Naive B cell (primary cell): ENCODE measurements at regions not wholly inside any gene's neighbourhood (a gene's known extent, or its start where the extent isn't known, plus 50 kb on each side); places are given as distances from the start of the nearest gene placed in this dataset.
A peak's percentile ranks its signal among the peaks of the same experiment; 100 is the strongest.

Experiments used
- ATAC-seq, 2 donors: fragments of 150-1000 bp; cut with Tn5 transposase; 2 replicates each; pipeline ENCODE4 v1.10.0; 2021; ENCODE audit warnings: low read depth in 2 of 2, mild to moderate bottlenecking in 2 of 2, moderate library complexity in 2 of 2
- DNase-seq: peaks from one replicate; pipeline ENCODE4 v3.0.0; 2022
- H3K27ac Mint-ChIP-seq, 6 donors: one replicate each; pipeline ENCODE4 v1.8.0; 2020 to 2022; ENCODE audit warnings: mild to moderate bottlenecking in 6 of 6, mixed read lengths in 6 of 6, moderate library complexity in 5 of 6, inconsistent platforms in 2 of 6
- H3K27me3 Mint-ChIP-seq, 3 donors: one replicate each; pipeline ENCODE4 v1.8.0; 2021 to 2022; ENCODE audit warnings: mixed read lengths in 3 of 3, mild to moderate bottlenecking in 1 of 3
- H3K36me3 Mint-ChIP-seq, 2 donors: one replicate each; pipeline ENCODE4 v1.8.0; 2020 to 2022; ENCODE audit warnings: mixed read lengths in 2 of 2, inconsistent platforms in 1 of 2, mild to moderate bottlenecking in 1 of 2
- H3K4me1 Mint-ChIP-seq, 3 donors: one replicate each; pipeline ENCODE4 v1.8.0; 2020 to 2022; ENCODE audit warnings: mixed read lengths in 3 of 3, inconsistent platforms in 1 of 3, mild to moderate bottlenecking in 1 of 3, moderate library complexity in 1 of 3
- H3K4me3 Mint-ChIP-seq, 8 donors: one replicate each; pipeline ENCODE4 v1.8.0; 2020 to 2022; ENCODE audit warnings: mild to moderate bottlenecking in 8 of 8, mixed read lengths in 8 of 8, moderate library complexity in 8 of 8, inconsistent platforms in 2 of 8
- H3K9me3 Mint-ChIP-seq, 7 donors: one replicate each; pipeline ENCODE4 v1.8.0; 2020 to 2022; ENCODE audit warnings: mixed read lengths in 7 of 7, mild to moderate bottlenecking in 5 of 7, inconsistent platforms in 2 of 7, moderate library complexity in 1 of 7

DNA sequence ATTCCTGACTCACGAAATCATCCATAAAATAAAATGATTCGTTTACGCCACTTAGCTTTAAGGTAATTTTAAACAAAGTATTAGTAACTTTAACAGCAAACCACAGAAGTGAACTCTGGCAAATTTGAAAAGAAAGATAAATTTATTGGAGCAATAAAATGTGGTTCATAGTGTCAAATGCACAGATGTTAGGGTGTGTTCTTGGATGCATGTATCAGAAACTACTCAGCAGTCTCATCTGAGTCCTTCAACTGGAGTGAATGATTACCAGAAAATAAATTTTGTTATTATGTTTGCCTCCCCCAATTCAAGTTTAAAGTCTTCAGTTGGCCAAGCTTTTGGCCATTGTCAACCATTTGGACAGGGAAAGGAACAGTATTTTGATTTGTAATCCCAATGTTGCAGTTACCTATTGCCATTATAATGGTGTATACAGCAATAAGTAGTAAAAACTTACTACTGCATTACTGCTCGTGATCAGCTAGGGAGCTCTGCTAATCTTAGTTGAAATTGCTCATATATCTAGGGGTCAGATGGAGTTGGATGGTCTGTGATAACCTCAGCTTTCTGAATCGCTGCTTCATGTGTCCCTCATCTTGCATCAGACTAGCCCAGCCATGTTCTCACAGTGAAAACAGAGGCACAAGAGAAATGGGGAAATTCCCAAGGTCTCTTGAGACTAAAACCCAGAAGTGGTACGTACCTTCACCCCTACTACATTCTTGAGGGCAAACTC, 254.6 kb upstream of the KCNIP4 start:
- no peak overlapping the region for H3K4me3 Mint-ChIP-seq
- ATAC-seq (no peak), DNase-seq (no peak)
- H3K27me3 Mint-ChIP-seq: no peaks in the 10 kb centered on the region
- H3K9me3 Mint-ChIP-seq: peaks cover 0 to 5% (median 3%) of the 10 kb centered on the region in 7 donors
- no peaks in the 10 kb centered on the region for H3K4me1 Mint-ChIP-seq
- no peak overlapping the region for H3K27ac Mint-ChIP-seq
- no peaks in the 10 kb centered on the region for H3K36me3 Mint-ChIP-seq

DNA sequence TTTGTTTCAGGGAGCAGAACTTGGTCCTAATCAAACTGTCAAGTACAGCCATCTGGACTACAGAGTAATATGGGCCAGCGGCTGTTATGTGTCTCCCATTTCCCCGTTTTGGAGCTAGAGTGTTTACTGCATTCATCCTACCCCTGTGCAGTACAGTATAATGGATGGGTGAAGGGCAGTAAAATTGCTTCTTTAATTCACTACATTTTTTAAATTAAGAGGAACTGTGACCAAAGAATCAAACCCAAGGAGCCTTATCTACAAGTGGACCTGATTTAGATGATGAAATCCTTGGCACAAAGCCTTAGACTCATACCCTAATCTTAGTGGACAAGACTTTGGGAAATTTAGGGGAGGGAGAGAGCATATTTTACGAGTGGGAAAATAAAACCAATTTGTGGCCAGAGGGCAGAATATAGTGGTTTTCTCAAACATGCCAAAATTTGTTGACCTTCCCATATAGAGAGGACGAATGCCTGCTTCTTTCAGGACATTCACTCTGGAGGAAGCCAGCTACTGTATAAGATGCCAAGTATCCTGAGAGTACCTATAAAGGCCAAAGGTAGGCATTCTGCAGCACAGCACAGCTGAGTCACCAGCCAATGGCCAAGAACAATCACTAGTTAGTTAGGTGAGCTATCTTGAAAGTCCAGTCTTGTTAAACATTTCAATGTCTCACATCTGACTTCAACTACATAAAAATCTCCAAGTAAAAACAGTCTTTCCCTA, 253.8 kb upstream of the KCNIP4 start:
- no peak for ATAC-seq
- DNase-seq: no peak
- peaks cover 0 to 5% (median 4%) of the 10 kb centered on the region in 7 donors for H3K9me3 Mint-ChIP-seq
- no peaks in the 10 kb centered on the region for H3K27me3 Mint-ChIP-seq
- H3K4me3 Mint-ChIP-seq: no peak overlapping the region
- H3K36me3 Mint-ChIP-seq: no peaks in the 10 kb centered on the region
- no peaks in the 10 kb centered on the region for H3K4me1 Mint-ChIP-seq
- no peak overlapping the region for H3K27ac Mint-ChIP-seq

- Mint-ChIP-seq H3K4me1 (no peaks in the 10 kb centered on the region), H3K27me3 (no peaks in the 10 kb centered on the region), H3K4me3 (no peak overlapping the region), H3K36me3 (no peaks in the 10 kb centered on the region), H3K27ac (no peak overlapping the region), H3K9me3 (peaks cover 0 to 10% (median 5%) of the 10 kb centered on the region in 7 donors)
- DNase-seq (no peak), ATAC-seq (no peak)
Observed at GRCh38 chr4:22201256-22201655, 252.7 kb upstream of the KCNIP4 start.

GRCh38 chr4:22196551-22196950, 248.0 kb upstream of the KCNIP4 start:
- Mint-ChIP-seq H3K27me3 (no peaks in the 10 kb centered on the region), H3K27ac (no peak overlapping the region), H3K36me3 (no peaks in the 10 kb centered on the region), H3K4me1 (no peaks in the 10 kb centered on the region), H3K9me3 (peaks cover 0 to 13% (median 4%) of the 10 kb centered on the region in 7 donors), H3K4me3 (no peak overlapping the region)
- DNase-seq (no peak), ATAC-seq (no peak)

- DNase-seq: no peak
Observed at GRCh38 chr4:22192084-22192511, 243.5 kb upstream of the KCNIP4 start.

GRCh38 chr4:22191565-22191964, 243.0 kb upstream of the KCNIP4 start:
- H3K9me3 Mint-ChIP-seq: peaks cover 0 to 11% (median 4%) of the 10 kb centered on the region in 7 donors
- no peak overlapping the region for H3K4me3 Mint-ChIP-seq
- no peaks in the 10 kb centered on the region for H3K4me1 Mint-ChIP-seq
- H3K36me3 Mint-ChIP-seq: no peaks in the 10 kb centered on the region
- H3K27ac Mint-ChIP-seq: no peak overlapping the region
- no peak for DNase-seq
- no peak for ATAC-seq
- H3K27me3 Mint-ChIP-seq: no peaks in the 10 kb centered on the region

More at GRCh38 chr4:22192084-22192511, 243.5 kb upstream of the KCNIP4 start:
- no peak overlapping the region for H3K27ac Mint-ChIP-seq
- H3K9me3 Mint-ChIP-seq: peaks cover 0 to 13% (median 4%) of the 10 kb centered on the region in 7 donors
- H3K27me3 Mint-ChIP-seq: no peaks in the 10 kb centered on the region
- H3K4me3 Mint-ChIP-seq: no peak overlapping the region
- no peak for ATAC-seq
- H3K4me1 Mint-ChIP-seq: no peaks in the 10 kb centered on the region
- H3K36me3 Mint-ChIP-seq: no peaks in the 10 kb centered on the region

GRCh38 chr4:22190855-22191254, 242.3 kb upstream of the KCNIP4 start:
- no peak overlapping the region for H3K27ac Mint-ChIP-seq
- H3K4me1 Mint-ChIP-seq: no peaks in the 10 kb centered on the region
- ATAC-seq (no peak), DNase-seq (no peak)
- no peak overlapping the region for H3K4me3 Mint-ChIP-seq
- no peaks in the 10 kb centered on the region for H3K36me3 Mint-ChIP-seq
- H3K27me3 Mint-ChIP-seq: no peaks in the 10 kb centered on the region
- peaks cover 0 to 4% (median 4%) of the 10 kb centered on the region in 7 donors for H3K9me3 Mint-ChIP-seq

GRCh38 chr4:22187203-22187820, 238.7 kb upstream of the KCNIP4 start:
- Mint-ChIP-seq H3K9me3 (peaks cover 0 to 4% (median 3%) of the 10 kb centered on the region in 7 donors), H3K4me3 (no peak overlapping the region), H3K27me3 (no peaks in the 10 kb centered on the region), H3K36me3 (no peaks in the 10 kb centered on the region), H3K27ac (no peak overlapping the region), H3K4me1 (no peaks in the 10 kb centered on the region)
- no peak for ATAC-seq
- DNase-seq: no peak

DNA sequence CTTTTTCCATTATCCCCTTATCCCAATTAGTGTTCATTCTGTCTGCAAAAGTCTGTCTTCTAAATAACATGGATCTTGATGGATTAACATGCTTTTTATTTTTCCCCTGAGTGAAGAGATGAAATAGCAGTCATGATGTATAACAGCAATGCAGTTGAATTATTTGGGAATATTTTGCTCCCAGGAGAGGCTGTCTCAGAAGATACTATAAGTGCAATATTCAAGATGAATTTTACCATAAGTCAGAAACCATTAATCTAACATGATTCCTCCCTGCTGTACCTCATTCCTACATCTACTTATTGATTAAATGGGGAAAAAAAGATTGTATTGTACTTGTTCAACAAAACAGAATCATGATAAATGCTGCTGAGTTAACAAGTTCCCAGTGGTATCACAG, 233.2 kb upstream of the KCNIP4 start:
- no peak overlapping the region for H3K4me3 Mint-ChIP-seq
- ATAC-seq (no peak), DNase-seq (no peak)
- no peaks in the 10 kb centered on the region for H3K36me3 Mint-ChIP-seq
- no peaks in the 10 kb centered on the region for H3K27me3 Mint-ChIP-seq
- peaks cover 0 to 17% (median 9%) of the 10 kb centered on the region in 7 donors for H3K9me3 Mint-ChIP-seq
- H3K4me1 Mint-ChIP-seq: no peaks in the 10 kb centered on the region
- peak overlapping the region in 1 of 6 donors; percentile 1 for H3K27ac Mint-ChIP-seq

DNA sequence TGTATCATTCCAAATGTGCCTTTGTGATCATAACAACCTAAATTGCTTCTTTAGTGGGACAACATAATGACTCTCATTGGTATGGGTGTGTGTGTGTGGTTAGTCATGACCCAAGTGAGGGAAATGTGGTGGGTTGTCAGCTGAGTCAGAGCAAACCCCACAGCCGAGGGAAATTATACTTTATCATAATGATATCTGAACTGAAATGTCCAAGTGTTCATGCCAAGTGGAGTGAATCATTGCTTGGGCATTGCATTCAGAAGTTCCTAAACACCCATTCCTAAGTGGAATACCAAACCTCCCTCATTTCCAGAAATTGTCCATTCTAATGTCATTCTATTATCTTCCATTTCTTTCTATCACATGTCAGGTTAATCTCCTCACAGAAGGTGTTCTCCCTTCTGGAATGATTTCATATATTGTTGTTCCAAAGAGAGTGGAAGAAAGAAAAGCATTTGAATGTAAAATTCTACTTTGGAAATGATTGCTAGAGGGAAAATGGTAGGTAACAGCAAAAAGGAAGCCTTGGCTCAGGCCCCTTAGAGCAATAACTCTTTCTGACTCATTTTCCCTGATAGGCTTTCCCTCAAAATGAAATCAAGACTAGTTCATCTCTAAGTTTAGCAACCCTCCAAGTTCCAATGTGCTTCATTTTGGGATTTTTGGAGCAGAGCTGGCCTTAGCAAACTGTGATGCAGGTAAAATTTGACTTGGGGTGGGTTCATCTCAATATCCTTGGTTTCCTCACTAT, 230.7 kb upstream of the KCNIP4 start:
- DNase-seq: no peak
- Mint-ChIP-seq H3K27ac (no peak overlapping the region), H3K36me3 (no peaks in the 10 kb centered on the region), H3K9me3 (peaks cover 3 to 20% (median 15%) of the 10 kb centered on the region in 7 donors), H3K4me3 (no peak overlapping the region), H3K4me1 (no peaks in the 10 kb centered on the region), H3K27me3 (no peaks in the 10 kb centered on the region)
- ATAC-seq: no peak

GRCh38 chr4:22174640-22175039, 226.1 kb upstream of the KCNIP4 start:
- Mint-ChIP-seq H3K27ac (no peak overlapping the region), H3K36me3 (no peaks in the 10 kb centered on the region), H3K27me3 (no peaks in the 10 kb centered on the region), H3K4me3 (no peak overlapping the region), H3K9me3 (peaks cover 3 to 23% (median 19%) of the 10 kb centered on the region in 7 donors), H3K4me1 (no peaks in the 10 kb centered on the region)
- DNase-seq (no peak), ATAC-seq (no peak)

DNA sequence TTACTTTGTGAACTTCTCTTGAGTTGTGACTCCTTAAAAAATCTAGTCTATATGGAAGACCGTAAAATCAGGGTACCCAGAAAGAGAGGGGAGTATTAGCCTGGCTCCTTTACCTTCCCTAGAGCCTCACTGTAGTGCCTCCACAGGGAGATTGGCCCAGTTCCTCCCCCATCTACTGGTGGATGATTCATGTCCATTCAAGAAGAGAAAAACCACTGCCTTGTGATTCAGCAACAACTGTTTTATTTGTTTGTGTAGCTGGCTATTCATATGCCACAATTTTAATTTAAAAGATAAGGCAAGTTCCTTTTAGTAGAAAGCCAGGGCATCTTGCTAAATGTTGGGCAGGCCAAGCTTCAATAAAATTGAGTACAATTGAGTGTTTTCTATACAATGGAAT, 221.8 kb upstream of the KCNIP4 start:
- no peak for ATAC-seq
- DNase-seq: no peak
- Mint-ChIP-seq H3K27ac (no peak overlapping the region), H3K9me3 (peaks cover 0 to 13% (median 3%) of the 10 kb centered on the region in 7 donors), H3K4me1 (no peaks in the 10 kb centered on the region), H3K4me3 (peak overlapping the region in 1 of 8 donors; percentile 10), H3K27me3 (no peaks in the 10 kb centered on the region), H3K36me3 (no peaks in the 10 kb centered on the region)

- ATAC-seq (no peak), DNase-seq (no peak)
- H3K9me3 Mint-ChIP-seq: peaks cover 0 to 17% (median 6%) of the 10 kb centered on the region in 7 donors
- no peaks in the 10 kb centered on the region for H3K27me3 Mint-ChIP-seq
- H3K4me1 Mint-ChIP-seq: no peaks in the 10 kb centered on the region
- H3K27ac Mint-ChIP-seq: no peak overlapping the region
- H3K36me3 Mint-ChIP-seq: no peaks in the 10 kb centered on the region
- no peak overlapping the region for H3K4me3 Mint-ChIP-seq
Observed at GRCh38 chr4:22167201-22167600, 218.6 kb upstream of the KCNIP4 start.
